B cell (primary cell): ENCODE measurements at regions not wholly inside any gene's neighbourhood (a gene's known extent, or its start where the extent isn't known, plus 50 kb on each side); places are given as distances from the start of the nearest gene placed in this dataset.

Experiments used
- ATAC-seq: fragments of 200-7000 bp; cut with Tn5 transposase; one replicate; pipeline ENCODE4 v1.10.0; 2021; ENCODE audit warnings: low read depth, mild to moderate bottlenecking, moderate number of reproducible peaks, moderate library complexity
- CTCF ChIA-PET: fragments of 350-600 bp; sonication (Branson Sonifier 250); formaldehyde crosslinking; loops from one replicate; lab custom pipeline; 2021; ENCODE audit warnings: antibody characterized with exemption, inconsistent platforms; lab: Charles Lee
- POLR2A ChIA-PET: fragments of 350-600 bp; sonication (Branson Sonifier 250); formaldehyde crosslinking; loops from one replicate; lab custom pipeline; 2021; ENCODE audit warnings: antibody characterized with exemption; lab: Charles Lee
- DNase-seq: peaks from one replicate; pipeline ENCODE4 v3.0.0; 2013
- H2AFZ ChIP-seq: 2 replicates; pipeline ENCODE4 v1.6.1; 2012; ENCODE audit warnings: mild to moderate bottlenecking, low read depth, low read length; ENCODE audit not compliant: insufficient read depth, poor library complexity, severe bottlenecking
- H3K27ac ChIP-seq, 2 donors: 1 replicate in 1 of 2; 2 replicates in 1 of 2; pipeline ENCODE4 v1.5.1; 2012 to 2013; ENCODE audit warnings: low read length in 2 of 2, mild to moderate bottlenecking in 2 of 2, moderate library complexity in 1 of 2
- H3K27me3 ChIP-seq, 4 experiments: fragments of 200-600 bp in 1 of 4; sonication (generic) in 1 of 4; replicated peaks in 1 of 4; 1 replicate in 2 of 4; 2 replicates in 2 of 4; pipeline versions ENCODE4 v1.6.1 to v1.7.0; 2013 to 2016; ENCODE audit warnings: low read length in 3 of 4, mild to moderate bottlenecking in 2 of 4, mixed read lengths in 1 of 4, moderate library complexity in 1 of 4; ENCODE audit not compliant: insufficient read depth in 4 of 4, control insufficient read depth in 3 of 4; ENCODE audit errors: control extremely low read depth in 1 of 4
- H3K36me3 ChIP-seq, 2 experiments: replicated peaks in 1 of 2; 1 replicate in 1 of 2; 2 replicates in 1 of 2; pipeline versions ENCODE4 v1.6.1 to v1.7.1; 2013; ENCODE audit warnings: low read length in 1 of 2; ENCODE audit not compliant: insufficient read depth in 2 of 2, control insufficient read depth in 1 of 2; ENCODE audit errors: control extremely low read depth in 1 of 2, extremely low read depth in 1 of 2
- H3K4me1 ChIP-seq, 2 donors: fragments of 200-600 bp in 1 of 2; sonication (generic) in 1 of 2; 1 replicate in 1 of 2; 2 replicates in 1 of 2; pipeline versions ENCODE4 v1.5.1 to v1.6.1; 2013 to 2017; ENCODE audit warnings: low read length in 2 of 2; ENCODE audit not compliant: control insufficient read depth in 2 of 2, insufficient read depth in 2 of 2
- H3K4me2 ChIP-seq: replicated peaks from 2 replicates; pipeline ENCODE3; 2012; ENCODE audit warnings: mild to moderate bottlenecking, low read depth, low read length; ENCODE audit not compliant: poor library complexity, severe bottlenecking
- H3K4me3 ChIP-seq, 5 experiments: fragments of 200-600 bp in 1 of 5; sonication (generic) in 1 of 5; 1 replicate in 3 of 5; 2 replicates in 2 of 5; pipeline versions ENCODE4 v1.5.1 to v1.7.0; 2011 to 2016; ENCODE audit warnings: low read length in 4 of 5, mild to moderate bottlenecking in 4 of 5, low read depth in 2 of 5, control low read depth in 1 of 5, moderate library complexity in 1 of 5; ENCODE audit not compliant: insufficient read depth in 1 of 5; ENCODE audit errors: control extremely low read depth in 1 of 5, extremely low read depth in 1 of 5
- H3K79me2 ChIP-seq: fragments of 200-600 bp; sonication (generic); one replicate; pipeline ENCODE4 v1.6.0; 2016; ENCODE audit warnings: low read length; ENCODE audit not compliant: control insufficient read depth, insufficient read depth
- H3K9ac ChIP-seq: fragments of 200-600 bp; sonication (generic); 2 replicates; pipeline ENCODE4 v1.6.1; 2017; ENCODE audit warnings: mild to moderate bottlenecking, low read length, moderate library complexity
- H3K9me3 ChIP-seq, 3 donors: one replicate each; pipeline versions ENCODE4 v1.6.1 to v1.7.1; 2013; ENCODE audit warnings: low read length in 2 of 3; ENCODE audit not compliant: control insufficient read depth in 2 of 3, insufficient read depth in 1 of 3; ENCODE audit errors: control extremely low read depth in 1 of 3
- H4K20me1 ChIP-seq: 2 replicates; pipeline ENCODE4 v1.6.0; 2012; ENCODE audit warnings: mild to moderate bottlenecking, low read length; ENCODE audit not compliant: insufficient read depth, control insufficient read depth, poor library complexity, severe bottlenecking
- H3K27ac Mint-ChIP-seq: one replicate; pipeline ENCODE4 v1.8.0; 2021; ENCODE audit warnings: mixed read lengths
- H3K27me3 Mint-ChIP-seq: one replicate; pipeline ENCODE4 v1.8.0; 2021; ENCODE audit warnings: mixed read lengths
- H3K4me1 Mint-ChIP-seq: one replicate; pipeline ENCODE4 v1.8.0; 2021; ENCODE audit warnings: mixed read lengths
- H3K4me3 Mint-ChIP-seq: one replicate; pipeline ENCODE4 v1.8.0; 2021; ENCODE audit warnings: mixed read lengths
- H3K9me3 Mint-ChIP-seq: one replicate; pipeline ENCODE4 v1.8.0; 2022; ENCODE audit warnings: mixed read lengths; ENCODE audit not compliant: insufficient read depth
- CTCF ChIP-seq: fragments of 200-600 bp; IDR thresholded peaks from one replicate; pipeline ENCODE4 v1.8.0; 2022; ENCODE audit warnings: antibody characterized with exemption, mild to moderate bottlenecking
- EZH2 ChIP-seq: IDR thresholded peaks from 2 replicates; pipeline ENCODE4 v1.6.1; 2012; ENCODE audit warnings: borderline replicate concordance, low read depth, mild to moderate bottlenecking, moderate library complexity, low read length; ENCODE audit not compliant: insufficient read depth, poor library complexity, severe bottlenecking
- WGBS: methylation state at CpG from one replicate; pipeline ENCODE4 v1.1.5; 2013; ENCODE audit warnings: missing lambda C conversion rate; ENCODE audit not compliant: insufficient coverage; 5-methylcytosine and 5-hydroxymethylcytosine counted together
- intact Hi-C: fragments of 100-400 bp; cut with micrococcal nuclease; formaldehyde crosslinking; loops from one replicate; pipeline ENCODE4 v1.10.0; 2022

GRCh38 chr6:140747114-140747513 is 1372.7 kb upstream of the CITED2 start:
- TF ChIP-seq CTCF = no peak
- TF ChIP-seq EZH2 = no peak
- DNase-seq = no peak
- intact Hi-C loops = no loop called here
- Histone ChIP-seq H3K9me3 (peaks cover 0 to 14% (median 8%) of the 10 kb centered on the region in 3 donors), H3K4me1 (no peaks in the 10 kb centered on the region), H3K27me3 (no peaks in the 10 kb centered on the region), H3K4me2 (no peak overlapping the region), H3K36me3 (no peaks in the 10 kb centered on the region), H3K27ac (no peak overlapping the region), H3K9ac (no peak overlapping the region), H3K79me2 (no peaks in the 10 kb centered on the region), H3K4me3 (no peak overlapping the region), H2AFZ (no peak overlapping the region), H4K20me1 (no peaks in the 10 kb centered on the region)
- no peak overlapping the region for H3K4me3 Mint-ChIP-seq
- ATAC-seq = no peak
- no peaks in the 10 kb centered on the region for H3K27me3 Mint-ChIP-seq
- WGBS = 72% methylated on average over 2 of the region's 2 CpGs
- ChIA-PET POLR2A (no interaction called here), CTCF (no interaction called here)
- H3K27ac Mint-ChIP-seq = no peak overlapping the region
- no peaks in the 10 kb centered on the region for H3K4me1 Mint-ChIP-seq
- no peaks in the 10 kb centered on the region for H3K9me3 Mint-ChIP-seq

- no peak for TF ChIP-seq CTCF
- TF ChIP-seq EZH2 = no peak
- Mint-ChIP-seq H3K9me3 (no peaks in the 10 kb centered on the region), H3K4me1 (no peaks in the 10 kb centered on the region), H3K27ac (no peak overlapping the region), H3K27me3 (no peaks in the 10 kb centered on the region), H3K4me3 (no peak overlapping the region)
- 66% methylated on average over 2 of the region's 2 CpGs for WGBS
- H3K36me3 ChIP-seq = no peaks in the 10 kb centered on the region
- H3K27me3 ChIP-seq = no peaks in the 10 kb centered on the region
- CTCF ChIA-PET = no interaction called here
- no peak overlapping the region for H2AFZ ChIP-seq
- H3K27ac ChIP-seq = no peak overlapping the region
- peaks cover 0 to 14% (median 8%) of the 10 kb centered on the region in 3 donors for H3K9me3 ChIP-seq
- intact Hi-C loops = no loop called here
- no peaks in the 10 kb centered on the region for H4K20me1 ChIP-seq
- H3K4me1 ChIP-seq = no peaks in the 10 kb centered on the region
- ATAC-seq (no peak), DNase-seq (no peak)
- H3K9ac ChIP-seq = no peak overlapping the region
- POLR2A ChIA-PET = no interaction called here
- H3K79me2 ChIP-seq = no peaks in the 10 kb centered on the region
- no peak overlapping the region for H3K4me3 ChIP-seq
- H3K4me2 ChIP-seq = no peak overlapping the region
Measured at GRCh38 chr6:140744659-140745320, 1370.3 kb upstream of the CITED2 start.
